Astrocyte of the spinal cord (primary cell): ENCODE measurements at regions not wholly inside any gene's neighbourhood (a gene's known extent, or its start where the extent isn't known, plus 50 kb on each side); places are given as distances from the start of the nearest gene placed in this dataset.
A peak's percentile ranks its signal among the peaks of the same experiment; 100 is the strongest.

Experiments used
- DNase-seq: peaks from one replicate; pipeline ENCODE4 v3.0.0; 2011; ENCODE audit warnings: low read depth, low spot score
- H3K4me3 ChIP-seq: 2 replicates; pipeline ENCODE4 v1.5.1; 2011; ENCODE audit warnings: low read depth, mild to moderate bottlenecking, low read length, moderate library complexity
- in situ Hi-C: cut with HindIII; loops from 2 replicates; pipeline ENCODE4 v1.10.0; 2017; ENCODE audit warnings: low sequenced_read_pairs
- TF ChIP-seq, protein P1 (sequence below): IDR thresholded peaks from 2 replicates; pipeline ENCODE4 v1.5.1; 2012; ENCODE audit warnings: low read depth, mild to moderate bottlenecking, low read length, inconsistent platforms

GRCh38 chr13:63175536-63175935 is 1759.9 kb upstream of the PCDH20 start:
- no peak overlapping the region for H3K4me3 ChIP-seq
- TF ChIP-seq, protein P1, sequence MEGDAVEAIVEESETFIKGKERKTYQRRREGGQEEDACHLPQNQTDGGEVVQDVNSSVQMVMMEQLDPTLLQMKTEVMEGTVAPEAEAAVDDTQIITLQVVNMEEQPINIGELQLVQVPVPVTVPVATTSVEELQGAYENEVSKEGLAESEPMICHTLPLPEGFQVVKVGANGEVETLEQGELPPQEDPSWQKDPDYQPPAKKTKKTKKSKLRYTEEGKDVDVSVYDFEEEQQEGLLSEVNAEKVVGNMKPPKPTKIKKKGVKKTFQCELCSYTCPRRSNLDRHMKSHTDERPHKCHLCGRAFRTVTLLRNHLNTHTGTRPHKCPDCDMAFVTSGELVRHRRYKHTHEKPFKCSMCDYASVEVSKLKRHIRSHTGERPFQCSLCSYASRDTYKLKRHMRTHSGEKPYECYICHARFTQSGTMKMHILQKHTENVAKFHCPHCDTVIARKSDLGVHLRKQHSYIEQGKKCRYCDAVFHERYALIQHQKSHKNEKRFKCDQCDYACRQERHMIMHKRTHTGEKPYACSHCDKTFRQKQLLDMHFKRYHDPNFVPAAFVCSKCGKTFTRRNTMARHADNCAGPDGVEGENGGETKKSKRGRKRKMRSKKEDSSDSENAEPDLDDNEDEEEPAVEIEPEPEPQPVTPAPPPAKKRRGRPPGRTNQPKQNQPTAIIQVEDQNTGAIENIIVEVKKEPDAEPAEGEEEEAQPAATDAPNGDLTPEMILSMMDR, result no peak
- in situ Hi-C loops, result no loop called here
- DNase-seq, result no peak

DNA sequence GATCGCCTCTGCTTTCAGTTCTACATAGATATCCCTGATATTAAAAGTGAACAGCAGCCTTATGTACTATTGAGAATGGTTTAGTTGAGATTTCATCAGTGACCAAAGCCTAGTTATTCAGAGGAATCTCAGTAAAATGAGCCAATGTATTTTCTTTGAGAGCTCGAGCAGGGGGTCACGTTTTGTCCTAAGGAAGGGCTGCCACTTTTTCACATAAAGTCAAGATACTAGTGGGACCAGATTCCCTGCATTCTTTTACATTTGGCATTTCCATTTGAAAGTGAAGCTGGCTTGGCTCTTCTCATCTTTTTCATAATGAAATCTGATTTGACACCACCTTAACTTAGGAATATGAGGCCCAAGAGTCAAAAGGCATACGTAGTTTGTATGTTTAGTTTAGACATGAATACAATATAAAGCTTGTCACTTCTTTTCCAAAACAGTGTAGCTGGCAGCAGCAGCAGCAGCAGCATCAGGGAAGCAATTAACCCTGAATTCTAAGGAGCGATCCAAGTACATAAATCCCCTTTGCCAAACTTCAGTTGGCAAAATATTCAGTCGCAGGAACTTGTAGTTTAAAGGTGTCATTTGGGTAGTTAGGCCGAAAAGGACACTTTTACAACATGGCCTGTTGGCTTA is 1752.2 kb upstream of the PCDH20 start:
- H3K4me3 ChIP-seq, result no peak overlapping the region
- TF ChIP-seq, protein P1, result no peak
- in situ Hi-C loops, result no loop called here
- peak; percentile 6 for DNase-seq

GRCh38 chr13:63166345-63166744 is 1750.7 kb upstream of the PCDH20 start:
- no peak overlapping the region for H3K4me3 ChIP-seq
- TF ChIP-seq, protein P1, result no peak
- no peak for DNase-seq
- in situ Hi-C loops, result no loop called here

- in situ Hi-C loops, result no loop called here
- H3K4me3 ChIP-seq, result no peak overlapping the region
- DNase-seq, result no peak
- TF ChIP-seq, protein P1, result no peak
Measured at GRCh38 chr13:63163903-63164302, 1748.3 kb upstream of the PCDH20 start.

GRCh38 chr13:63161219-63161618 is 1745.6 kb upstream of the PCDH20 start:
- TF ChIP-seq, protein P1, result no peak
- no peak for DNase-seq
- in situ Hi-C loops, result no loop called here

DNA sequence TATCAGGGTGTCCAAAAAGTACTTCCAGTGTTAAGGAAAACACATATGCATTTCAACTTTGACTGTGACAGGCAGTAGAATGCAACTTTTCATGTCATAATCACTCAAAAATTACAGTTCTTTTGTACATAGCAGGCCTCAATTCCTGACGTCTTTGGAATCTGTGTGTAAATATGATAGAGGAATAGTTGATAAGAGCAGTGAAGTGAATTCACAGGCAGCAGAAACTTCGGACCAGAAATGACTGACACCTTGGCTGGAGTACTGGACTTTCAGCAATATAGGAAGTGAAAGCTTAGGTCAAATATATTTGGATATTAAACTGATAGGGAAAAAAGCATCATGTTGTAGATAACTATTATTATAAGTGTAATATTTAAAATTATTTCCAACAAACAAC is 1741.2 kb upstream of the PCDH20 start:
- in situ Hi-C loops, result no loop called here
- DNase-seq, result no peak
- H3K4me3 ChIP-seq, result no peak overlapping the region
- TF ChIP-seq, protein P1, result no peak

More at GRCh38 chr13:63161219-63161618, 1745.6 kb upstream of the PCDH20 start:
- no peak overlapping the region for H3K4me3 ChIP-seq
